ENCODE measurements at regions not wholly inside any gene's neighbourhood (a gene's known extent, or its start where the extent isn't known, plus 50 kb on each side); places are given as distances from the start of the nearest gene placed in this dataset.
A peak's percentile ranks its signal among the peaks of the same experiment; 100 is the strongest.

- peak; percentile 42 for TF ChIP-seq CTCF (IDR thresholded peaks at IDR 0.05; ENCODE audit: poor library complexity)
- TF ChIP-seq EZH2 (IDR thresholded peaks at IDR 0.05; ENCODE audit: borderline replicate concordance): no peak
These were observed 576.0 kb upstream of the PABPC4L start for GRCh38 chr4:134777606-134778005.
